Duodenal mucosa (tissue), 2 donors: ENCODE measurements at regions not wholly inside any gene's neighbourhood (a gene's known extent, or its start where the extent isn't known, plus 50 kb on each side); places are given as distances from the start of the nearest gene placed in this dataset.

ENCODE experiments used
- H3K27ac ChIP-seq: one replicate; pipeline ENCODE4 v1.7.0; 2013; ENCODE audit warnings: low read depth, low read length
- H3K27me3 ChIP-seq, 2 donors: one replicate each; pipeline ENCODE4 v1.7.0; 2013; ENCODE audit warnings: low read length in 2 of 2, control low read depth in 1 of 2; ENCODE audit not compliant: insufficient read depth in 2 of 2, control insufficient read depth in 1 of 2
- H3K36me3 ChIP-seq, 2 donors: one replicate each; pipeline ENCODE4 v1.7.0; 2013; ENCODE audit warnings: low read length in 2 of 2, control low read depth in 1 of 2; ENCODE audit not compliant: insufficient read depth in 2 of 2, control insufficient read depth in 1 of 2
- H3K4me1 ChIP-seq, 2 donors: one replicate each; pipeline ENCODE4 v1.7.0; 2013; ENCODE audit warnings: low read length in 2 of 2, control low read depth in 1 of 2; ENCODE audit not compliant: insufficient read depth in 2 of 2, control insufficient read depth in 1 of 2
- H3K4me3 ChIP-seq, 2 donors: one replicate each; pipeline ENCODE4 v1.7.0; 2013; ENCODE audit warnings: low read length in 2 of 2, low read depth in 1 of 2
- H3K9ac ChIP-seq, 2 donors: one replicate each; pipeline ENCODE4 v1.7.0; 2013; ENCODE audit warnings: low read length in 2 of 2, low read depth in 1 of 2
- H3K9me3 ChIP-seq, 2 donors: one replicate each; pipeline ENCODE4 v1.7.0; 2013; ENCODE audit warnings: low read length in 2 of 2, control low read depth in 1 of 2; ENCODE audit not compliant: control insufficient read depth in 1 of 2

DNA sequence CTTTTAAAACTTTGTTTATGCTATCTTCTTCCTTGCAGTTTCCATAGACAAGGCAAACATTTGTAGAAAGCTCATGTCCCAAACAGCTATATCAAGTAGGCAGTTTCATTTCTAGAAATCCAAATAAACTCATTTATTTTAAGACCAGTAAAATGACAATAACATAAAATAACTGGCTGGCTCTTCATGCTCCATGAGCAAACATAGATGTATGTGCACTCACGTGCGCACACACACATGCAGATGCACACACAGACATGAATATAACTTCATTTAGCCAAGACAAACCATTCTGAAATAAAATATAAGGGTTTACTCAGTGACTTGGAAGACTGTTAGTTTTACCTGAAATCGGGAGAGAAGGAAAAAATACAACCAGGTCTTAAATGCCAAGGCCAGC is 176.5 kb upstream of the GAS1 start:
- Histone ChIP-seq H3K27me3 (no peaks in the 10 kb centered on the region), H3K4me3 (no peak overlapping the region), H3K9ac (no peak overlapping the region), H3K9me3 (no peaks in the 10 kb centered on the region), H3K4me1 (no peaks in the 10 kb centered on the region), H3K27ac (no peak overlapping the region), H3K36me3 (no peaks in the 10 kb centered on the region)

GRCh38 chr9:87125819-87126218 is 178.5 kb upstream of the GAS1 start:
- Histone ChIP-seq H3K9ac (no peak overlapping the region), H3K4me1 (no peaks in the 10 kb centered on the region), H3K9me3 (no peaks in the 10 kb centered on the region), H3K4me3 (no peak overlapping the region), H3K27me3 (no peaks in the 10 kb centered on the region), H3K36me3 (no peaks in the 10 kb centered on the region), H3K27ac (no peak overlapping the region)

DNA sequence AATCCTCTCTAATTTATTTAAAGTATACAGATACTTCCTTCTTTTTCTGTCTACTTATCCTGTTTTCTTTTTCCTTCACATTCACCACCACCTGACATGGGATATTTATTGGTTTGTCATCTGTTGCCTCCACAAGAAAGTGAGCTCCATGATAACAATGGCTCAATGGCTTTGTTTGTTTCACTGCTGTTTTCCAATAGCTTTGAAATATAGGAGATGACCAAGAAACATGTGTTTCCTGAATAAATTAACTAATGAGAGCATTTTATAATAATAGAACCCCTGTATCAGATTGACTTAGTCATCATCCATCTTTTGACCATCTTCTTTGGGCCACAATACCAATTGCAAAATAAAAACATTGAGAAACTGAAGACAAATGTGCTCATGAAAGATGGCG is 180.2 kb upstream of the GAS1 start:
- Histone ChIP-seq H3K27ac (no peak overlapping the region), H3K27me3 (no peaks in the 10 kb centered on the region), H3K9me3 (no peaks in the 10 kb centered on the region), H3K4me3 (no peak overlapping the region), H3K9ac (no peak overlapping the region), H3K36me3 (no peaks in the 10 kb centered on the region), H3K4me1 (no peaks in the 10 kb centered on the region)

GRCh38 chr9:87127978-87128614 is 180.8 kb upstream of the GAS1 start:
- H3K9me3 ChIP-seq = no peaks in the 10 kb centered on the region
- H3K4me1 ChIP-seq = no peaks in the 10 kb centered on the region
- H3K9ac ChIP-seq = no peak overlapping the region
- H3K27me3 ChIP-seq = no peaks in the 10 kb centered on the region
- H3K27ac ChIP-seq = no peak overlapping the region
- H3K36me3 ChIP-seq = no peaks in the 10 kb centered on the region
- H3K4me3 ChIP-seq = no peak overlapping the region

DNA sequence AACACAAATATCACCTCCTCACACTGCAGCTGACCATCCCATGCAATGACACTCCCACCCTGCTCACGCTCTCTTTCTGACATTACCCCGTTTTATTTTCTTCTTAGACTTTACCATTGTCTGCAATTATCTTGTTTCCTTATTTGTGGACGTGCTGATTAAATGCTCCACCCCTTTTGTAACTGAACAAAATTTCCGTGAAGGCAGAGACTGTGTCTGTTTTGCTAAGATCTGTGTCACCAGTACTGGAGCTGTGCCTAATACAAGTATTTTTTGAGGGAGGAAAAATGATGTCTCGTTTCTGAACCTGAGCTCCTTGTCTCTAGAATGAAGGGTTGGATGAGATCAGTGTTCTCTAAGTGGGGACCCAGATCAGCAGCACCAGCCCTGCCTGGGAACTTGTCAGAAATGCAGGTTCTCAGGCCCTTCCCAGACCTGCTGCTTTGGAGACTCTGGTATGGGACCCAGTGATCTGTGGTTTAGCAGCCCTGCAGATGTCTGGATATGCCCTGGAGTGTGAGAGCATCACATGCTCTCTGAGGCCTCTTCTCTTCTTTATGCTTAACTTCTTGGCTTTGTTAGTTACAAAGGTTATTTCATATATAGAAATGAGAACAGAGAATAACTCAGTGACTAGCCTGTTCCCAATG is 181.7 kb upstream of the GAS1 start:
- Histone ChIP-seq H3K9me3 (no peaks in the 10 kb centered on the region), H3K4me1 (no peaks in the 10 kb centered on the region), H3K27ac (no peak overlapping the region), H3K4me3 (no peak overlapping the region), H3K27me3 (no peaks in the 10 kb centered on the region), H3K36me3 (no peaks in the 10 kb centered on the region), H3K9ac (no peak overlapping the region)

GRCh38 chr9:87135074-87135473 is 187.8 kb upstream of the GAS1 start:
- H3K9ac ChIP-seq = no peak overlapping the region
- H3K4me1 ChIP-seq = no peaks in the 10 kb centered on the region
- no peaks in the 10 kb centered on the region for H3K9me3 ChIP-seq
- no peak overlapping the region for H3K27ac ChIP-seq
- no peaks in the 10 kb centered on the region for H3K27me3 ChIP-seq
- H3K36me3 ChIP-seq = no peaks in the 10 kb centered on the region
- H3K4me3 ChIP-seq = no peak overlapping the region

GRCh38 chr9:87137718-87138117 is 190.4 kb upstream of the GAS1 start:
- H3K9ac ChIP-seq = no peak overlapping the region
- peaks cover 0 to 6% of the 10 kb centered on the region in 2 donors for H3K27me3 ChIP-seq
- no peaks in the 10 kb centered on the region for H3K36me3 ChIP-seq
- no peaks in the 10 kb centered on the region for H3K9me3 ChIP-seq
- no peak overlapping the region for H3K27ac ChIP-seq
- no peak overlapping the region for H3K4me3 ChIP-seq
- no peaks in the 10 kb centered on the region for H3K4me1 ChIP-seq

DNA sequence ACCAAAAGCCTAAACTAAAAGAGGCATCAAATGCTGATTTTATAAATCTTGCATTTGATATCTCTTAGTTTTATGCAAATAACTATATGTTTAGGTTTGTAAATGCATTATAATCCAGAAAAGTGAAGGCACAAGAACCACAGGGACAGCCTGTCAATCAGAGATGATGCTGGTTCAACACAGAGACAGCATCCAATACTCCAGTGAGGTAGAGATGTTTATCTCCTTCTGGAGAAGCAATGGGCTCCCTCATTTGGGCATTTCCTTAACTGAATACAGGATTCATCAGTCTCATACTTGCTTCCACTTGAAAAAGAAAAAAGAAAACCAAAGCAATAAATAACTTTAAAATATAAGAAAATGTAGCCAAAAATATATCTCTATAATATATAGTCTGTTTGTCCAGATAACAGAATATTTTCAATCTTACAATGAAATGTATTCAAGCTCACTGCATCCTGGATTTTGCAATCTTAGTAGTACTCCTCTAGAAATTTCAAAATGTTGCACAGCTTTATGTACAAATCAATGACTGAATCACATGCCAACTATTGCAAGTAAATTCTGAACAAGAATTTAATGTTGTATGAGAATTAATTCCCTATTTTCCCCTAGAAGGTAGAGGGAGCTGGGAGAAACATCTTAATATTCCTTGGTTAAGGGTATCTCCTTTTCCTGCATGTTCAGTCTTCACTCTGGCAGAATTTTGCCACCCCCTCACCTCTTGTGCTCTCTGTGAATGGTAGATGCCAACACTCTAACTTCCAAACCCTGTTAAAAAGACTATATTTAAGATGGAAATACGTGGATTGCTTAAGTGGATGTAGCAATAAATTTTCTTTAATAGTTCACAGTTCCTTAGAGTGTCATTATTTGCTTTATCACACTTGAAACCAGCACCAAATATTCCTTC is 191.1 kb upstream of the GAS1 start:
- Histone ChIP-seq H3K9me3 (no peaks in the 10 kb centered on the region), H3K27me3 (peaks cover 0 to 6% of the 10 kb centered on the region in 2 donors), H3K36me3 (no peaks in the 10 kb centered on the region), H3K9ac (no peak overlapping the region), H3K4me3 (no peak overlapping the region), H3K4me1 (no peaks in the 10 kb centered on the region), H3K27ac (no peak overlapping the region)

DNA sequence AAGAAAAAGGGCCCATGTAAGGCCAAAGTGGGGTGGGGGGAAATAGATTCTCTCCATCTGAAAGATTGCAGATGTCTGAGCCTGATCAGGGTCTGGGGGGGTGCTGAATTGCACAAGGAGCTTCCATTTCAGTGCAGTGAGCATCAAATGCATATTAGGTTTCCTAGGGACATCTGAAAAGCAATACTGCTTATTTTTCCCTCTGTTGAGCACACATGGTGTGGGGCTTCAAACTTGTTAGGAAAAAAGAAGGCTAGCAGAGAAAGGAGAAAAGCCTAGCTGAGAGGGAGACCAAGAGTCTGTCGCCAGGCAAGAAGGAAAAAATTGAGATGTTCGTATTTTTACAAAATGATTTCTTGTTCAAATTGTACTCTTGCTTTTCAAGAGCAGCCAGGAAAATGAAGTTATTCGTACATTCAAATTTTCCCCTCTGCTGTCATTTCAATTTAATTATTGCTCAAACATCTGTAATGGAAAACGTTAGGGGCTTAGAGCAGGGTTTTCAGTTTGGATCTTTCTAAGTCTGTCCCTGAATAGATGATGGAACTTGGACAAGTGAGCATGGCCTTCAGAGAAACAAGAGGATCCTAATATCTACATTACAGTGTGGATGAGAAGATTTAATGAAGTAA is 191.9 kb upstream of the GAS1 start:
- Histone ChIP-seq H3K9me3 (no peaks in the 10 kb centered on the region), H3K36me3 (no peaks in the 10 kb centered on the region), H3K4me3 (no peak overlapping the region), H3K4me1 (no peaks in the 10 kb centered on the region), H3K9ac (no peak overlapping the region), H3K27ac (no peak overlapping the region), H3K27me3 (peaks cover 0 to 6% of the 10 kb centered on the region in 2 donors)

GRCh38 chr9:87140142-87140541 is 192.8 kb upstream of the GAS1 start:
- H3K9me3 ChIP-seq = no peaks in the 10 kb centered on the region
- H3K4me3 ChIP-seq = no peak overlapping the region
- H3K27ac ChIP-seq = no peak overlapping the region
- no peaks in the 10 kb centered on the region for H3K36me3 ChIP-seq
- H3K9ac ChIP-seq = no peak overlapping the region
- H3K27me3 ChIP-seq = peaks cover 0 to 6% of the 10 kb centered on the region in 2 donors
- H3K4me1 ChIP-seq = no peaks in the 10 kb centered on the region
